PC-9 (cell line): ENCODE measurements at regions not wholly inside any gene's neighbourhood (a gene's known extent, or its start where the extent isn't known, plus 50 kb on each side); places are given as distances from the start of the nearest gene placed in this dataset.

Source experiments
- EZH2 ChIP-seq: fragments of 200-600 bp; sonication (generic); IDR thresholded peaks from 2 replicates; pipeline ENCODE4 v1.8.0; 2017; ENCODE audit warnings: antibody characterized with exemption, low read depth
- TF ChIP-seq, protein P1 (sequence below): fragments of 200-600 bp; sonication (generic); conservative IDR thresholded peaks from 2 replicates; pipeline ENCODE4 v1.6.1; 2017; ENCODE audit warnings: mixed run types, antibody characterized with exemption, mild to moderate bottlenecking, moderate library complexity

GRCh38 chr4:4945021-4945420 is 74.2 kb downstream of the CYTL1 start:
- TF ChIP-seq, protein P1, sequence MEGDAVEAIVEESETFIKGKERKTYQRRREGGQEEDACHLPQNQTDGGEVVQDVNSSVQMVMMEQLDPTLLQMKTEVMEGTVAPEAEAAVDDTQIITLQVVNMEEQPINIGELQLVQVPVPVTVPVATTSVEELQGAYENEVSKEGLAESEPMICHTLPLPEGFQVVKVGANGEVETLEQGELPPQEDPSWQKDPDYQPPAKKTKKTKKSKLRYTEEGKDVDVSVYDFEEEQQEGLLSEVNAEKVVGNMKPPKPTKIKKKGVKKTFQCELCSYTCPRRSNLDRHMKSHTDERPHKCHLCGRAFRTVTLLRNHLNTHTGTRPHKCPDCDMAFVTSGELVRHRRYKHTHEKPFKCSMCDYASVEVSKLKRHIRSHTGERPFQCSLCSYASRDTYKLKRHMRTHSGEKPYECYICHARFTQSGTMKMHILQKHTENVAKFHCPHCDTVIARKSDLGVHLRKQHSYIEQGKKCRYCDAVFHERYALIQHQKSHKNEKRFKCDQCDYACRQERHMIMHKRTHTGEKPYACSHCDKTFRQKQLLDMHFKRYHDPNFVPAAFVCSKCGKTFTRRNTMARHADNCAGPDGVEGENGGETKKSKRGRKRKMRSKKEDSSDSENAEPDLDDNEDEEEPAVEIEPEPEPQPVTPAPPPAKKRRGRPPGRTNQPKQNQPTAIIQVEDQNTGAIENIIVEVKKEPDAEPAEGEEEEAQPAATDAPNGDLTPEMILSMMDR = no peak
- no peak for TF ChIP-seq EZH2
